OCI-LY3 (cell line): ENCODE measurements at regions not wholly inside any gene's neighbourhood (a gene's known extent, or its start where the extent isn't known, plus 50 kb on each side); places are given as distances from the start of the nearest gene placed in this dataset.

Source experiments
- CTCF ChIP-seq: fragments of 200-600, 300-600 bp; sonication (generic); IDR thresholded peaks from 2 replicates; pipeline ENCODE4 v1.5.1; 2014; ENCODE audit warnings: antibody characterized with exemption, low read length, low read depth
- EZH2phosphoT487 ChIP-seq: fragments of 200-600 bp; shearing (Covaris generic); IDR thresholded peaks from 2 replicates; pipeline ENCODE4 v1.6.1; 2018; ENCODE audit warnings: antibody characterized with exemption, mixed run types, low read depth

GRCh38 chr11:22049276-22049675 is 143.6 kb upstream of the ANO5 start:
- TF ChIP-seq CTCF (no peak), EZH2phosphoT487 (no peak)
